HepG2 (cell line): ENCODE measurements at regions not wholly inside any gene's neighbourhood (a gene's known extent, or its start where the extent isn't known, plus 50 kb on each side); places are given as distances from the start of the nearest gene placed in this dataset.

Experiments used
- CTCF ChIP-seq: sonication (generic); formaldehyde crosslinking; IDR thresholded peaks from 2 replicates; pipeline ENCODE4 v1.5.0; 2020; ENCODE audit warnings: mild to moderate bottlenecking, missing genetic modification reagents, moderate library complexity
- PRMT3 ChIP-seq: sonication (generic); formaldehyde crosslinking; IDR thresholded peaks from 2 replicates; pipeline ENCODE4 v1.8.1; 2022; ENCODE audit warnings: low read depth, mild to moderate bottlenecking, moderate library complexity, missing genetic modification reagents, borderline replicate concordance
- RFX1 ChIP-seq: fragments of 450-650 bp; IDR thresholded peaks from 2 replicates; pipeline ENCODE4 v1.6.1; 2017
- RNF2 ChIP-seq: fragments of 450-650 bp; conservative IDR thresholded peaks from 2 replicates; pipeline ENCODE4 v1.6.1; 2016; ENCODE audit warnings: low read depth
- TAF1 ChIP-seq: sonication (generic); formaldehyde crosslinking; IDR thresholded peaks from 2 replicates; pipeline ENCODE4 v1.4.0; 2020; ENCODE audit warnings: missing genetic modification reagents
- ZBTB1 ChIP-seq: sonication (generic); formaldehyde crosslinking; IDR thresholded peaks from 2 replicates; pipeline ENCODE4 v1.4.0; 2020; ENCODE audit warnings: missing genetic modification reagents, borderline replicate concordance
- ZBTB39 ChIP-seq: sonication (generic); formaldehyde crosslinking; IDR thresholded peaks from 2 replicates; pipeline ENCODE4 v1.5.0; 2020; ENCODE audit warnings: missing genetic modification reagents
- ZNF24 ChIP-seq: fragments of 450-650 bp; IDR thresholded peaks from 2 replicates; pipeline ENCODE4 v1.6.1; 2017; ENCODE audit warnings: antibody characterized with exemption, mild to moderate bottlenecking
- ZNF282 ChIP-seq: fragments of 450-650 bp; IDR thresholded peaks from 2 replicates; pipeline ENCODE4 v1.6.1; 2018; ENCODE audit not compliant: partially characterized antibody
- ZNF30 ChIP-seq: sonication (generic); formaldehyde crosslinking; IDR thresholded peaks from 2 replicates; pipeline ENCODE4 v1.5.0; 2020; ENCODE audit warnings: mild to moderate bottlenecking, missing genetic modification reagents
- ZNF34 ChIP-seq: sonication (generic); formaldehyde crosslinking; IDR thresholded peaks from 2 replicates; pipeline ENCODE4 v1.4.0; 2020; ENCODE audit warnings: mild to moderate bottlenecking, missing genetic modification reagents, borderline replicate concordance
- ZNF432 ChIP-seq: sonication (generic); formaldehyde crosslinking; IDR thresholded peaks from 2 replicates; pipeline ENCODE4 v1.5.0; 2020; ENCODE audit warnings: missing genetic modification reagents, mild to moderate bottlenecking, borderline replicate concordance
- ZNF558 ChIP-seq: sonication (generic); formaldehyde crosslinking; IDR thresholded peaks from 2 replicates; pipeline ENCODE4 v1.9.0; 2022; ENCODE audit warnings: mild to moderate bottlenecking, missing genetic modification reagents, borderline replicate concordance

- TF ChIP-seq RNF2 = no peak
- TF ChIP-seq ZNF282 = no peak
- no peak for TF ChIP-seq ZNF34
- no peak for TF ChIP-seq ZNF30 (CRISPR knock-in tag)
- TF ChIP-seq ZNF24 = no peak
- no peak for TF ChIP-seq RFX1
- no peak for TF ChIP-seq ZNF558
- TF ChIP-seq TAF1 = no peak
- no peak for TF ChIP-seq ZBTB1 (CRISPR knock-in tag)
- TF ChIP-seq ZNF432 (CRISPR knock-in tag) = no peak
- no peak for TF ChIP-seq CTCF
- TF ChIP-seq PRMT3 (CRISPR knock-in tag) = no peak
- no peak for TF ChIP-seq ZBTB39
These were observed 239.9 kb downstream of the PCDH10 start for GRCh38 chr4:133389029-133389428.
